Panc1 (cell line): ENCODE measurements at regions not wholly inside any gene's neighbourhood (a gene's known extent, or its start where the extent isn't known, plus 50 kb on each side); places are given as distances from the start of the nearest gene placed in this dataset.

Source experiments
- ATAC-seq: fragments of 200-7000 bp; cut with Tn5 transposase; 2 replicates; pipeline ENCODE4 v1.9.1; 2020; ENCODE audit warnings: mild to moderate bottlenecking, moderate library complexity
- BruUV-seq: library from RNA; stranded (reverse); fragments of 400-500 nt; replicated peaks from 2 replicates; lab custom pipeline; 2021; lab: Mats Ljungman, UMichigan
- CTCF ChIA-PET: fragments of 300-600 bp; sonication (Branson Sonifier 250); formaldehyde crosslinking; loops from one replicate; lab custom pipeline; 2022; ENCODE audit warnings: antibody characterized with exemption; lab: Charles Lee
- POLR2A ChIA-PET: fragments of 300-600 bp; sonication (Branson Sonifier 250); formaldehyde crosslinking; loops from one replicate; lab custom pipeline; 2022; ENCODE audit warnings: antibody characterized with exemption; lab: Charles Lee
- DNase-seq: peaks from one replicate; pipeline ENCODE4 v3.0.0-alpha.2; 2010; ENCODE audit warnings: low read depth, low spot score
- H3K27ac ChIP-seq: 2 replicates; pipeline ENCODE4 v1.5.1; 2011; ENCODE audit warnings: mild to moderate bottlenecking, low read length, inconsistent platforms
- H3K27me3 ChIP-seq: fragments of 200-500 bp; sonication (Bioruptor generic); 2 replicates; pipeline ENCODE4 v1.6.0; 2014; ENCODE audit warnings: low read length, inconsistent platforms; ENCODE audit not compliant: control insufficient read depth, insufficient read depth
- H3K36me3 ChIP-seq: fragments of 200-500 bp; sonication (Bioruptor generic); 2 replicates; pipeline ENCODE4 v1.5.1; 2014; ENCODE audit warnings: inconsistent platforms, mild to moderate bottlenecking, low read length, moderate library complexity; ENCODE audit not compliant: control insufficient read depth, insufficient read depth
- H3K4me1 ChIP-seq: 2 replicates; pipeline ENCODE4 v1.5.1; 2011; ENCODE audit warnings: inconsistent platforms, mild to moderate bottlenecking, low read length, moderate library complexity; ENCODE audit not compliant: control insufficient read depth, insufficient read depth
- H3K4me3 ChIP-seq, 2 experiments: 2 replicates each; pipeline ENCODE4 v1.5.1; 2011 to 2012; ENCODE audit warnings: low read depth in 2 of 2, low read length in 2 of 2, mild to moderate bottlenecking in 2 of 2, inconsistent platforms in 1 of 2, moderate library complexity in 1 of 2
- H3K9me3 ChIP-seq: fragments of 200-500 bp; sonication (Bioruptor generic); 2 replicates; pipeline ENCODE4 v1.5.1; 2014; ENCODE audit warnings: low read depth, mild to moderate bottlenecking, inconsistent platforms, low read length, moderate library complexity; ENCODE audit not compliant: control insufficient read depth, insufficient read depth
- CTCF ChIP-seq: fragments of 450-650 bp; IDR thresholded peaks from 2 replicates; pipeline ENCODE4 v1.5.1; 2017; ENCODE audit warnings: mild to moderate bottlenecking
- POLR2AphosphoS5 ChIP-seq: IDR thresholded peaks from 2 replicates; pipeline ENCODE4 v1.6.1; 2012; ENCODE audit warnings: mild to moderate bottlenecking, low read depth, low read length, moderate library complexity
- SIN3A ChIP-seq: IDR thresholded peaks from 2 replicates; pipeline ENCODE4 v1.6.1; 2012; ENCODE audit warnings: low read depth, mild to moderate bottlenecking, low read length, moderate library complexity, borderline replicate concordance; ENCODE audit not compliant: insufficient read depth
- TCF7L2 ChIP-seq: IDR thresholded peaks from 2 replicates; pipeline ENCODE4 v1.6.1; 2011; ENCODE audit warnings: mild to moderate bottlenecking, low read depth, low read length, inconsistent platforms
- in situ Hi-C: cut with HindIII; loops from 2 replicates; pipeline ENCODE4 v1.10.0; 2016; ENCODE audit warnings: low sequenced_read_pairs, low pct_unique_long_range_greater_than_20kb
- intact Hi-C: fragments of 100-400 bp; cut with micrococcal nuclease; formaldehyde crosslinking; loops from one replicate; pipeline ENCODE4 v1.10.0; 2022; ENCODE audit not compliant: unreplicated experiment
- TF ChIP-seq, protein P1 (sequence below), 2 experiments: IDR thresholded peaks; 2 replicates each; pipeline ENCODE4 v1.6.1; 2011 to 2012; ENCODE audit warnings: low read depth in 2 of 2, control low read depth in 1 of 2, low read length in 1 of 2, mild to moderate bottlenecking in 1 of 2, moderate library complexity in 1 of 2; ENCODE audit not compliant: insufficient read depth in 1 of 2

- no peak for TF ChIP-seq TCF7L2
- TF ChIP-seq, protein P1, sequence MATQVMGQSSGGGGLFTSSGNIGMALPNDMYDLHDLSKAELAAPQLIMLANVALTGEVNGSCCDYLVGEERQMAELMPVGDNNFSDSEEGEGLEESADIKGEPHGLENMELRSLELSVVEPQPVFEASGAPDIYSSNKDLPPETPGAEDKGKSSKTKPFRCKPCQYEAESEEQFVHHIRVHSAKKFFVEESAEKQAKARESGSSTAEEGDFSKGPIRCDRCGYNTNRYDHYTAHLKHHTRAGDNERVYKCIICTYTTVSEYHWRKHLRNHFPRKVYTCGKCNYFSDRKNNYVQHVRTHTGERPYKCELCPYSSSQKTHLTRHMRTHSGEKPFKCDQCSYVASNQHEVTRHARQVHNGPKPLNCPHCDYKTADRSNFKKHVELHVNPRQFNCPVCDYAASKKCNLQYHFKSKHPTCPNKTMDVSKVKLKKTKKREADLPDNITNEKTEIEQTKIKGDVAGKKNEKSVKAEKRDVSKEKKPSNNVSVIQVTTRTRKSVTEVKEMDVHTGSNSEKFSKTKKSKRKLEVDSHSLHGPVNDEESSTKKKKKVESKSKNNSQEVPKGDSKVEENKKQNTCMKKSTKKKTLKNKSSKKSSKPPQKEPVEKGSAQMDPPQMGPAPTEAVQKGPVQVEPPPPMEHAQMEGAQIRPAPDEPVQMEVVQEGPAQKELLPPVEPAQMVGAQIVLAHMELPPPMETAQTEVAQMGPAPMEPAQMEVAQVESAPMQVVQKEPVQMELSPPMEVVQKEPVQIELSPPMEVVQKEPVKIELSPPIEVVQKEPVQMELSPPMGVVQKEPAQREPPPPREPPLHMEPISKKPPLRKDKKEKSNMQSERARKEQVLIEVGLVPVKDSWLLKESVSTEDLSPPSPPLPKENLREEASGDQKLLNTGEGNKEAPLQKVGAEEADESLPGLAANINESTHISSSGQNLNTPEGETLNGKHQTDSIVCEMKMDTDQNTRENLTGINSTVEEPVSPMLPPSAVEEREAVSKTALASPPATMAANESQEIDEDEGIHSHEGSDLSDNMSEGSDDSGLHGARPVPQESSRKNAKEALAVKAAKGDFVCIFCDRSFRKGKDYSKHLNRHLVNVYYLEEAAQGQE (IDR thresholded peaks at IDR 0.05; ENCODE audit: insufficient read depth in 1 of 2, low read depth in 2 of 2, low read length in 1 of 2): no peak
- TF ChIP-seq SIN3A: no peak
- TF ChIP-seq POLR2AphosphoS5: no peak
- no peaks in the 10 kb centered on the region for H3K9me3 ChIP-seq
- no peak overlapping the region for H3K4me3 ChIP-seq
- CTCF ChIA-PET: no interaction called here
- in situ Hi-C loops (no loop called here), intact Hi-C loops (no loop called here)
- BruUV-seq: no TSS peak
- no peak overlapping the region for H3K27ac ChIP-seq
- ATAC-seq (no peak), DNase-seq (no peak)
- POLR2A ChIA-PET: no interaction called here
- no peaks in the 10 kb centered on the region for H3K4me1 ChIP-seq
- no peaks in the 10 kb centered on the region for H3K27me3 ChIP-seq
- no peaks in the 10 kb centered on the region for H3K36me3 ChIP-seq
Measured at GRCh38 chr3:152724270-152724669, 110.7 kb upstream of the P2RY1 start.

DNA sequence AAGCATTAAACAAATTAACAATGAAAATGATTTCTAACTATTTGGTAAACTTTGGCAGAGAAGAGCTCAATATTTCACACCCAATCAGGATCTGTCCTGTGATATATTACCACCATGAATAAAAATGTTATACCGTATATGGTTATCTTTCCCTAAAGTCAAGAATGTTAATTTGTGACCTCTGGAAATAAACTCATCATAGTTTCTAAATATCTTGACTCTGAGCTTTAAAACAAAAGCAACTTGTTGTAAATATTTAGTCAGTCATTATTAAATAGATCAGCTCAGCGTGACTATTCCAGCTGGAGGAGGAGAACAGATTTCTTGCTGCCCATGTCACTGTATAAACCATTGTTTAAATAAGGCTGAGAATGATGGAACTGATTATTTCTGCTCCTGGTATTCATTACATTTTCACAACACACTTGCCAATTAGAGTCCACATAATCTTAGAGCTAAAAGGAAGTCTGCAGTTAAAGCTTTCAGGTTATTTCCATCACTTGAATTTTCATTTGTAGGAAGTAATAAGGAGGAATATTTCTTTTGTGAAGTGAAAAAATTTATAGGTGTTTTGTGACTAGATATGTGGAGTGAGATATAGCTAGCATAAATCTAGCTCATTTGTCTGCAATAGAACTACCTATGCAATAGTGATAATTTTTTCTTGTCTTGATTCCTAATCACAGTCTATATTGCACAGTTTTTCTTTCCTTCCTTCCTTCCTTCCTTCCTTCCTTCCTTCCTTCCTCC is 106.5 kb upstream of the P2RY1 start:
- in situ Hi-C loops (no loop called here), intact Hi-C loops (no loop called here)
- CTCF ChIA-PET: no interaction called here
- no TSS peak for BruUV-seq
- Histone ChIP-seq H3K27me3 (no peaks in the 10 kb centered on the region), H3K4me3 (no peak overlapping the region), H3K36me3 (no peaks in the 10 kb centered on the region), H3K4me1 (no peaks in the 10 kb centered on the region), H3K27ac (no peak overlapping the region), H3K9me3 (no peaks in the 10 kb centered on the region)
- DNase-seq (no peak), ATAC-seq (no peak)
- POLR2A ChIA-PET: no interaction called here
- TF ChIP-seq, protein P1 (IDR thresholded peaks at IDR 0.05; ENCODE audit: insufficient read depth in 1 of 2, low read depth in 2 of 2, low read length in 1 of 2): no peak
- TF ChIP-seq TCF7L2 (no peak), POLR2AphosphoS5 (no peak), CTCF (no peak), SIN3A (no peak)
